HCT116 (cell line): ENCODE measurements at regions not wholly inside any gene's neighbourhood (a gene's known extent, or its start where the extent isn't known, plus 50 kb on each side); places are given as distances from the start of the nearest gene placed in this dataset.

Experiments used
- ATAC-seq: fragments of 200-7000 bp; cut with Tn5 transposase; 2 replicates; pipeline ENCODE4 v1.9.1; 2020; ENCODE audit warnings: mild to moderate bottlenecking, moderate library complexity
- BruUV-seq: library from RNA; stranded (reverse); fragments of 400-500 nt; replicated peaks from 2 replicates; lab custom pipeline; 2021; lab: Mats Ljungman, UMichigan
- CTCF ChIA-PET: fragments of 300-600 bp; sonication (Branson Sonifier 250); formaldehyde crosslinking; loops from one replicate; lab custom pipeline; 2021; ENCODE audit warnings: antibody characterized with exemption; lab: Charles Lee
- POLR2A ChIA-PET: fragments of 300-600, 350-600 bp; sonication (Branson Sonifier 250); formaldehyde crosslinking; loops from one replicate; lab custom pipeline; 2021; ENCODE audit warnings: antibody characterized with exemption; lab: Charles Lee
- RAD21 ChIA-PET, 2 experiments: fragments of 300-600 bp; sonication (Branson Sonifier 250); formaldehyde crosslinking; loops; one replicate each; lab custom pipeline; 2023; ENCODE audit warnings: low total read pairs in 2 of 2; ENCODE audit not compliant: uncharacterized antibody in 2 of 2, unreplicated experiment in 2 of 2, low non-redundant PET in 1 of 2; lab: Charles Lee
- DNase-seq: peaks from one replicate; pipeline ENCODE4 v3.0.0-alpha.2; 2010; ENCODE audit warnings: low read depth, low spot score
- H2AFZ ChIP-seq: fragments of 200-600 bp; shearing (Covaris generic), sonication (generic); 2 replicates; pipeline ENCODE4 v1.6.1; 2017; ENCODE audit warnings: low read depth, mixed run types, mixed read lengths, antibody characterized with exemption, low read length; ENCODE audit not compliant: poor library complexity, severe bottlenecking
- H3K27ac ChIP-seq: 2 replicates; pipeline ENCODE4 v1.5.1; 2012; ENCODE audit warnings: low read depth, low read length
- H3K27me3 ChIP-seq: fragments of 200-600 bp; sonication (generic); 2 replicates; pipeline ENCODE4 v1.6.1; 2016; ENCODE audit warnings: mixed run types, low read length, mixed read lengths; ENCODE audit not compliant: insufficient read depth
- H3K36me3 ChIP-seq, 2 experiments: fragments of 200-500 bp in 1 of 2; fragments of 200-600 bp in 1 of 2; sonication (Bioruptor generic) in 1 of 2; sonication (generic) in 1 of 2; 2 replicates each; pipeline versions ENCODE4 v1.5.1 to v1.6.1; 2014 to 2016; ENCODE audit warnings: low read length in 2 of 2, inconsistent platforms in 1 of 2, mixed read lengths in 1 of 2, mixed run types in 1 of 2; ENCODE audit not compliant: insufficient read depth in 2 of 2, control insufficient read depth in 1 of 2
- H3K4me1 ChIP-seq, 2 experiments: fragments of 200-600 bp in 1 of 2; sonication (generic) in 1 of 2; 2 replicates each; pipeline versions ENCODE4 v1.5.1 to v1.6.1; 2012 to 2017; ENCODE audit warnings: low read length in 2 of 2, inconsistent platforms in 1 of 2, mild to moderate bottlenecking in 1 of 2, mixed read lengths in 1 of 2, mixed run types in 1 of 2, moderate library complexity in 1 of 2; ENCODE audit not compliant: insufficient read depth in 2 of 2, control insufficient read depth in 1 of 2
- H3K4me2 ChIP-seq: fragments of 200-600 bp; sonication (generic); 2 replicates; pipeline ENCODE4 v1.6.1; 2017; ENCODE audit warnings: mixed run types, low read length, mixed read lengths
- H3K4me3 ChIP-seq, 2 experiments: fragments of 200-600 bp in 1 of 2; sonication (generic) in 1 of 2; replicated peaks in 1 of 2; 2 replicates each; pipeline ENCODE4 v1.5.1; 2011 to 2016; ENCODE audit warnings: low read length in 2 of 2, control low read depth in 1 of 2, low read depth in 1 of 2, mild to moderate bottlenecking in 1 of 2, mixed read lengths in 1 of 2, mixed run types in 1 of 2
- H3K79me2 ChIP-seq: fragments of 200-600 bp; sonication (generic); 2 replicates; pipeline ENCODE4 v1.6.1; 2017; ENCODE audit warnings: mild to moderate bottlenecking, mixed run types, low read length, moderate library complexity, mixed read lengths; ENCODE audit not compliant: insufficient read depth
- H3K9ac ChIP-seq: fragments of 200-600 bp; sonication (generic); 2 replicates; pipeline ENCODE4 v1.6.1; 2016; ENCODE audit warnings: low read length, mixed read lengths
- H3K9me2 ChIP-seq: fragments of 200-600 bp; sonication (generic), shearing (Covaris generic); 2 replicates; pipeline ENCODE4 v1.6.1; 2017; ENCODE audit warnings: mixed run types, mild to moderate bottlenecking, moderate library complexity; ENCODE audit not compliant: insufficient read depth
- H3K9me3 ChIP-seq, 2 experiments: fragments of 200-500 bp in 1 of 2; fragments of 200-600 bp in 1 of 2; sonication (Bioruptor generic) in 1 of 2; sonication (generic) in 1 of 2; 2 replicates each; pipeline ENCODE4 v1.6.1; 2014 to 2017; ENCODE audit warnings: low read length in 2 of 2, mixed read lengths in 2 of 2, inconsistent platforms in 1 of 2, low read depth in 1 of 2, mild to moderate bottlenecking in 1 of 2, mixed run types in 1 of 2, moderate library complexity in 1 of 2; ENCODE audit not compliant: control insufficient read depth in 1 of 2, insufficient read depth in 1 of 2
- H4K20me1 ChIP-seq: fragments of 200-600 bp; sonication (generic), shearing (Covaris generic); 2 replicates; pipeline ENCODE4 v1.6.1; 2017; ENCODE audit warnings: mixed run types, mild to moderate bottlenecking, moderate library complexity; ENCODE audit not compliant: insufficient read depth
- CBX3 ChIP-seq: IDR thresholded peaks from 2 replicates; pipeline ENCODE4 v1.6.1; 2012; ENCODE audit warnings: low read depth
- EGR1 ChIP-seq: IDR thresholded peaks from 2 replicates; pipeline ENCODE4 v1.6.1; 2012; ENCODE audit warnings: low read depth
- ELF1 ChIP-seq: IDR thresholded peaks from 2 replicates; pipeline ENCODE4 v1.6.1; 2012; ENCODE audit warnings: low read depth, borderline replicate concordance
- EZH2 ChIP-seq: fragments of 200-600 bp; sonication (generic); IDR thresholded peaks from 2 replicates; pipeline ENCODE4 v1.6.1; 2017; ENCODE audit warnings: antibody characterized with exemption, mixed run types
- EZH2phosphoT487 ChIP-seq: fragments of 200-600 bp; IDR thresholded peaks from 2 replicates; pipeline ENCODE4 v1.6.1; 2018; ENCODE audit warnings: antibody characterized with exemption, borderline replicate concordance
- FOSL1 ChIP-seq: IDR thresholded peaks from 2 replicates; pipeline ENCODE4 v1.6.1; 2012; ENCODE audit warnings: low read depth
- JUND ChIP-seq: IDR thresholded peaks from 2 replicates; pipeline ENCODE4 v1.6.1; 2012
- POLR2AphosphoS5 ChIP-seq: IDR thresholded peaks from 2 replicates; pipeline ENCODE4 v1.6.1; 2011; ENCODE audit warnings: mild to moderate bottlenecking, low read depth, low read length, moderate library complexity
- YY1 ChIP-seq: IDR thresholded peaks from 2 replicates; pipeline ENCODE4 v1.6.1; 2011; ENCODE audit warnings: low read length, low read depth, moderate library complexity, mild to moderate bottlenecking; ENCODE audit not compliant: insufficient replicate concordance; ENCODE audit errors: extremely low read depth
- ZNF274 ChIP-seq: fragments of 200-500 bp; sonication (Bioruptor generic); IDR thresholded peaks from 2 replicates; pipeline ENCODE4 v1.6.1; 2014; ENCODE audit warnings: mild to moderate bottlenecking, low read depth, low read length, inconsistent platforms
- intact Hi-C: fragments of 100-400 bp; cut with micrococcal nuclease; formaldehyde crosslinking; loops from 2 replicates; pipeline ENCODE4 v1.10.0; 2022
- TF ChIP-seq, protein P1 (sequence below): IDR thresholded peaks from 2 replicates; pipeline ENCODE4 v1.6.1; 2012; ENCODE audit warnings: low read depth

DNA sequence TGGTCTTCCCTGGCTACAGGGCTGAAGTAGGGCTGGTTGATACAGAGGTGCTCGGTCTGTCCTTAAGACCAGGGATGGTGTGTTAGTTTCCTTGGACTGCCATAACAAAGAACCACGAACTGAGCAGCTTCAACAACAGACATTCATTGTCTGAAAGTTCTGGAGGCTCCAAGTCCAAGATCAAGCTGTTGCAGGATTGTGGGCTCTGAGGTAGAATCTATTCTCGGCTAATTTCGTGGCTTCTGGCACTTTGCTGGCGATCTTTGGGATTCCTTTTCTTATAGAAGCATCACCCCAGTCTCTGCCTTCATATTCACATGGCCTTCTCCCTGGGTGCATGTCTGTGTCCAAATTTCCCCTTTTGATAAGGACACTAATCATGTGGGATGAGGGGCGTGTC is 112.1 kb upstream of the ITGB1 start:
- no TSS peak for BruUV-seq
- no peaks in the 10 kb centered on the region for H3K36me3 ChIP-seq
- H3K27ac ChIP-seq, result no peak overlapping the region
- CTCF ChIA-PET, result interaction anchor here (1.1 kb wide), 2 partner anchors 61 to 86 kb away, joined by 3 to 4 read pairs; no protein-coding TSS in a partner anchor
- intact Hi-C loops, result no loop called here
- no peak for ATAC-seq
- H3K4me2 ChIP-seq, result no peak overlapping the region
- no peaks in the 10 kb centered on the region for H3K9me2 ChIP-seq
- no peaks in the 10 kb centered on the region for H3K79me2 ChIP-seq
- H4K20me1 ChIP-seq, result no peaks in the 10 kb centered on the region
- no peak overlapping the region for H3K4me3 ChIP-seq
- RAD21 ChIA-PET, result no interaction called here
- H3K9ac ChIP-seq, result no peak overlapping the region
- no peak for DNase-seq
- TF ChIP-seq YY1 (no peak), FOSL1 (no peak), EGR1 (no peak), POLR2AphosphoS5 (no peak), ZNF274 (no peak), JUND (no peak), EZH2phosphoT487 (no peak), CBX3 (no peak), EZH2 (no peak), ELF1 (no peak)
- TF ChIP-seq, protein P1, sequence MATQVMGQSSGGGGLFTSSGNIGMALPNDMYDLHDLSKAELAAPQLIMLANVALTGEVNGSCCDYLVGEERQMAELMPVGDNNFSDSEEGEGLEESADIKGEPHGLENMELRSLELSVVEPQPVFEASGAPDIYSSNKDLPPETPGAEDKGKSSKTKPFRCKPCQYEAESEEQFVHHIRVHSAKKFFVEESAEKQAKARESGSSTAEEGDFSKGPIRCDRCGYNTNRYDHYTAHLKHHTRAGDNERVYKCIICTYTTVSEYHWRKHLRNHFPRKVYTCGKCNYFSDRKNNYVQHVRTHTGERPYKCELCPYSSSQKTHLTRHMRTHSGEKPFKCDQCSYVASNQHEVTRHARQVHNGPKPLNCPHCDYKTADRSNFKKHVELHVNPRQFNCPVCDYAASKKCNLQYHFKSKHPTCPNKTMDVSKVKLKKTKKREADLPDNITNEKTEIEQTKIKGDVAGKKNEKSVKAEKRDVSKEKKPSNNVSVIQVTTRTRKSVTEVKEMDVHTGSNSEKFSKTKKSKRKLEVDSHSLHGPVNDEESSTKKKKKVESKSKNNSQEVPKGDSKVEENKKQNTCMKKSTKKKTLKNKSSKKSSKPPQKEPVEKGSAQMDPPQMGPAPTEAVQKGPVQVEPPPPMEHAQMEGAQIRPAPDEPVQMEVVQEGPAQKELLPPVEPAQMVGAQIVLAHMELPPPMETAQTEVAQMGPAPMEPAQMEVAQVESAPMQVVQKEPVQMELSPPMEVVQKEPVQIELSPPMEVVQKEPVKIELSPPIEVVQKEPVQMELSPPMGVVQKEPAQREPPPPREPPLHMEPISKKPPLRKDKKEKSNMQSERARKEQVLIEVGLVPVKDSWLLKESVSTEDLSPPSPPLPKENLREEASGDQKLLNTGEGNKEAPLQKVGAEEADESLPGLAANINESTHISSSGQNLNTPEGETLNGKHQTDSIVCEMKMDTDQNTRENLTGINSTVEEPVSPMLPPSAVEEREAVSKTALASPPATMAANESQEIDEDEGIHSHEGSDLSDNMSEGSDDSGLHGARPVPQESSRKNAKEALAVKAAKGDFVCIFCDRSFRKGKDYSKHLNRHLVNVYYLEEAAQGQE, result no peak
- peaks cover 0 to 6% of the 10 kb centered on the region in 2 experiments; a peak in 1 of 4 replicates for H3K4me1 ChIP-seq
- no peaks in the 10 kb centered on the region for H3K9me3 ChIP-seq
- H3K27me3 ChIP-seq, result no peaks in the 10 kb centered on the region
- no peak overlapping the region for H2AFZ ChIP-seq
- POLR2A ChIA-PET, result no interaction called here
